ENCODE measurements at regions not wholly inside any gene's neighbourhood (a gene's known extent, or its start where the extent isn't known, plus 50 kb on each side); places are given as distances from the start of the nearest gene placed in this dataset.

- TF ChIP-seq POLR2A (IDR thresholded peaks at IDR 0.05; ENCODE audit: low read length) (no peak), KDM1A (IDR thresholded peaks at IDR 0.05; ENCODE audit: low read depth) (no peak), FOSB (CRISPR knock-in tag; IDR thresholded peaks at IDR 0.05) (no peak), CBX8 (IDR thresholded peaks at IDR 0.05) (no peak), MAX (IDR thresholded peaks at IDR 0.05) (no peak), CTCF (IDR thresholded peaks at IDR 0.05) (no peak), CEBPB (IDR thresholded peaks at IDR 0.05) (no peak)
- TF ChIP-seq, protein P1, sequence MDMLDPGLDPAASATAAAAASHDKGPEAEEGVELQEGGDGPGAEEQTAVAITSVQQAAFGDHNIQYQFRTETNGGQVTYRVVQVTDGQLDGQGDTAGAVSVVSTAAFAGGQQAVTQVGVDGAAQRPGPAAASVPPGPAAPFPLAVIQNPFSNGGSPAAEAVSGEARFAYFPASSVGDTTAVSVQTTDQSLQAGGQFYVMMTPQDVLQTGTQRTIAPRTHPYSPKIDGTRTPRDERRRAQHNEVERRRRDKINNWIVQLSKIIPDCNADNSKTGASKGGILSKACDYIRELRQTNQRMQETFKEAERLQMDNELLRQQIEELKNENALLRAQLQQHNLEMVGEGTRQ (IDR thresholded peaks at IDR 0.05) = no peak
- TF ChIP-seq, protein P2, sequence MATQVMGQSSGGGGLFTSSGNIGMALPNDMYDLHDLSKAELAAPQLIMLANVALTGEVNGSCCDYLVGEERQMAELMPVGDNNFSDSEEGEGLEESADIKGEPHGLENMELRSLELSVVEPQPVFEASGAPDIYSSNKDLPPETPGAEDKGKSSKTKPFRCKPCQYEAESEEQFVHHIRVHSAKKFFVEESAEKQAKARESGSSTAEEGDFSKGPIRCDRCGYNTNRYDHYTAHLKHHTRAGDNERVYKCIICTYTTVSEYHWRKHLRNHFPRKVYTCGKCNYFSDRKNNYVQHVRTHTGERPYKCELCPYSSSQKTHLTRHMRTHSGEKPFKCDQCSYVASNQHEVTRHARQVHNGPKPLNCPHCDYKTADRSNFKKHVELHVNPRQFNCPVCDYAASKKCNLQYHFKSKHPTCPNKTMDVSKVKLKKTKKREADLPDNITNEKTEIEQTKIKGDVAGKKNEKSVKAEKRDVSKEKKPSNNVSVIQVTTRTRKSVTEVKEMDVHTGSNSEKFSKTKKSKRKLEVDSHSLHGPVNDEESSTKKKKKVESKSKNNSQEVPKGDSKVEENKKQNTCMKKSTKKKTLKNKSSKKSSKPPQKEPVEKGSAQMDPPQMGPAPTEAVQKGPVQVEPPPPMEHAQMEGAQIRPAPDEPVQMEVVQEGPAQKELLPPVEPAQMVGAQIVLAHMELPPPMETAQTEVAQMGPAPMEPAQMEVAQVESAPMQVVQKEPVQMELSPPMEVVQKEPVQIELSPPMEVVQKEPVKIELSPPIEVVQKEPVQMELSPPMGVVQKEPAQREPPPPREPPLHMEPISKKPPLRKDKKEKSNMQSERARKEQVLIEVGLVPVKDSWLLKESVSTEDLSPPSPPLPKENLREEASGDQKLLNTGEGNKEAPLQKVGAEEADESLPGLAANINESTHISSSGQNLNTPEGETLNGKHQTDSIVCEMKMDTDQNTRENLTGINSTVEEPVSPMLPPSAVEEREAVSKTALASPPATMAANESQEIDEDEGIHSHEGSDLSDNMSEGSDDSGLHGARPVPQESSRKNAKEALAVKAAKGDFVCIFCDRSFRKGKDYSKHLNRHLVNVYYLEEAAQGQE (IDR thresholded peaks at IDR 0.05) = no peak
These were observed 193.9 kb downstream of the SMAD2 start for GRCh38 chr18:47736376-47737140.

All from A549 (cell line).